ENCODE measurements at regions not wholly inside any gene's neighbourhood (a gene's known extent, or its start where the extent isn't known, plus 50 kb on each side); places are given as distances from the start of the nearest gene placed in this dataset.
"Not testable (repeated sequence)": the region's sequence is repeated elsewhere in the genome, so short reads cannot be mapped to it uniquely, and the experiment has no call there.

- Histone ChIP-seq H3K4me1 (no peaks in the 10 kb centered on the region), H3K36me3 (no peaks in the 10 kb centered on the region), H3K27me3 (no peaks in the 10 kb centered on the region), H3K9me3 (peaks cover 0 to 7% (median 0%) of the 10 kb centered on the region in 3 donors), H3K27ac (no peak overlapping the region), H3K4me3 (no peak overlapping the region)
- no peak for TF ChIP-seq CTCF (IDR thresholded peaks at IDR 0.05)
- DNase-seq, result no peak
- intact Hi-C loops (cut with DNase I; ENCODE audit: low total_unique reads), result no loop called here
Observed at GRCh38 chrX:67408423-67409079, 135.3 kb upstream of the AR start.

- Histone ChIP-seq H3K36me3 (no peaks in the 10 kb centered on the region), H3K9me3 (peaks cover 0 to 10% (median 0%) of the 10 kb centered on the region in 3 donors), H3K4me3 (no peak overlapping the region), H3K27me3 (no peaks in the 10 kb centered on the region), H3K4me1 (no peaks in the 10 kb centered on the region), H3K27ac (no peak overlapping the region)
- TF ChIP-seq CTCF (IDR thresholded peaks at IDR 0.05), result no peak
- intact Hi-C loops (cut with DNase I; ENCODE audit: low total_unique reads), result no loop called here
- no peak for DNase-seq
Observed at GRCh38 chrX:67415937-67416336, 127.9 kb upstream of the AR start.

GRCh38 chrX:67426946-67427345 lies 116.9 kb upstream of the AR start:
- no peak for DNase-seq
- Histone ChIP-seq H3K27me3 (no peaks in the 10 kb centered on the region), H3K4me1 (no peaks in the 10 kb centered on the region), H3K9me3 (peaks cover 0 to 22% (median 17%) of the 10 kb centered on the region in 3 donors), H3K36me3 (no peaks in the 10 kb centered on the region), H3K4me3 (no peak overlapping the region), H3K27ac (no peak overlapping the region)
- no peak for TF ChIP-seq CTCF (IDR thresholded peaks at IDR 0.05)
- intact Hi-C loops (cut with DNase I; ENCODE audit: low total_unique reads), result no loop called here

GRCh38 chrX:67435536-67435935 lies 108.3 kb upstream of the AR start:
- no peak for DNase-seq
- Histone ChIP-seq H3K36me3 (no peaks in the 10 kb centered on the region), H3K4me3 (no peak overlapping the region), H3K27me3 (no peaks in the 10 kb centered on the region), H3K27ac (no peak overlapping the region), H3K4me1 (peaks cover 0 to 8% (median 0%) of the 10 kb centered on the region in 4 donors), H3K9me3 (no peaks in the 10 kb centered on the region)
- intact Hi-C loops (cut with DNase I; ENCODE audit: low total_unique reads), result no loop called here
- no peak for TF ChIP-seq CTCF (IDR thresholded peaks at IDR 0.05)

GRCh38 chrX:67436867-67437266 lies 107.0 kb upstream of the AR start:
- H3K4me1 ChIP-seq, result peaks cover 0 to 8% (median 0%) of the 10 kb centered on the region in 4 donors
- H3K27me3 ChIP-seq, result no peaks in the 10 kb centered on the region
- no peak overlapping the region for H3K27ac ChIP-seq
- DNase-seq, result no peak
- H3K36me3 ChIP-seq, result no peaks in the 10 kb centered on the region
- intact Hi-C loops (cut with DNase I; ENCODE audit: low total_unique reads), result no loop called here
- no peaks in the 10 kb centered on the region for H3K9me3 ChIP-seq
- H3K4me3 ChIP-seq, result no peak overlapping the region
- TF ChIP-seq CTCF (IDR thresholded peaks at IDR 0.05), result no peak

- Histone ChIP-seq H3K27ac (no peak overlapping the region), H3K27me3 (no peaks in the 10 kb centered on the region), H3K4me3 (no peak overlapping the region), H3K9me3 (no peaks in the 10 kb centered on the region), H3K36me3 (no peaks in the 10 kb centered on the region), H3K4me1 (peaks cover 0 to 8% (median 0%) of the 10 kb centered on the region in 4 donors)
- intact Hi-C loops (cut with DNase I; ENCODE audit: low total_unique reads), result no loop called here
- DNase-seq, result no peak
- TF ChIP-seq CTCF (IDR thresholded peaks at IDR 0.05), result no peak
Observed at GRCh38 chrX:67437821-67438220, 106.0 kb upstream of the AR start.

GRCh38 chrX:67475259-67475658 lies 68.6 kb upstream of the AR start:
- H3K27me3 ChIP-seq; H3K27ac ChIP-seq; intact Hi-C loops (cut with DNase I; ENCODE audit: low total_unique reads); H3K4me1 ChIP-seq; H3K9me3 ChIP-seq; H3K36me3 ChIP-seq; H3K4me3 ChIP-seq; DNase-seq: not testable (repeated sequence)

Data from tibial artery (tissue), 4 donors.